IgD-negative memory B cell (primary cell): ENCODE measurements at regions not wholly inside any gene's neighbourhood (a gene's known extent, or its start where the extent isn't known, plus 50 kb on each side); places are given as distances from the start of the nearest gene placed in this dataset.

Source experiments
- H3K27ac Mint-ChIP-seq, 3 donors: one replicate each; pipeline ENCODE4 v1.8.0; 2020 to 2022; ENCODE audit warnings: mild to moderate bottlenecking in 3 of 3, mixed read lengths in 3 of 3, moderate library complexity in 1 of 3
- H3K27me3 Mint-ChIP-seq: one replicate; pipeline ENCODE4 v1.8.0; 2021; ENCODE audit warnings: mixed read lengths
- H3K36me3 Mint-ChIP-seq: one replicate; pipeline ENCODE4 v1.8.0; 2020; ENCODE audit warnings: mild to moderate bottlenecking, mixed read lengths
- H3K4me1 Mint-ChIP-seq, 3 donors: one replicate each; pipeline ENCODE4 v1.8.0; 2020 to 2022; ENCODE audit warnings: mixed read lengths in 3 of 3, mild to moderate bottlenecking in 1 of 3
- H3K4me3 Mint-ChIP-seq, 4 donors: one replicate each; pipeline ENCODE4 v1.8.0; 2020 to 2022; ENCODE audit warnings: mild to moderate bottlenecking in 4 of 4, mixed read lengths in 4 of 4, moderate library complexity in 3 of 4
- H3K9me3 Mint-ChIP-seq, 3 donors: one replicate each; pipeline ENCODE4 v1.8.0; 2020 to 2021; ENCODE audit warnings: mixed read lengths in 3 of 3, mild to moderate bottlenecking in 1 of 3

- H3K4me1 Mint-ChIP-seq = no peaks in the 10 kb centered on the region
- no peaks in the 10 kb centered on the region for H3K27me3 Mint-ChIP-seq
- H3K36me3 Mint-ChIP-seq = no peaks in the 10 kb centered on the region
- peaks cover 5 to 16% (median 5%) of the 10 kb centered on the region in 3 donors for H3K9me3 Mint-ChIP-seq
- no peak overlapping the region for H3K4me3 Mint-ChIP-seq
- no peak overlapping the region for H3K27ac Mint-ChIP-seq
Measured at GRCh38 chr7:155907450-155908200, 95.4 kb upstream of the SHH start.

DNA sequence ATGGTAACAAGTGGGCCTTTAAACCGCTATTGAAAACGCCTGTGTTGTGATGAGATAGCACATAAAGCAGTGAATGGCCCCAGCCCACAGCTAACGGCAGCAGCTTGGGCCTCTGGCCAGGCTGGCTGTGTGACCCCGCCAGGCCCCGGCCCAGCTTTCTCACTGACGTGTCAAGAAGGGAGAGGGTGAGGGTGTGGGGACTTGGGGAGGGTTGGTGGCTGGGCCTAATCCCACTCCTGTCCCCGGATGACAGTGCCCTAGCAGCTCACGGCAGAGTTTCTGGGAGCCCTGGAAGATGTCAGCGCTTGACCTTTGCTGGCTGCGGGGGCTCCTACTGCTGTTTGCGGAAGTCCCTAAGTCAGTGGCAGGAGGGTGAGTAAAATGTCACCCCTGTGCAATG, 88.9 kb upstream of the SHH start:
- Mint-ChIP-seq H3K27me3 (no peaks in the 10 kb centered on the region), H3K36me3 (no peaks in the 10 kb centered on the region), H3K4me1 (no peaks in the 10 kb centered on the region), H3K9me3 (peaks cover 0 to 6% (median 3%) of the 10 kb centered on the region in 3 donors), H3K4me3 (no peak overlapping the region), H3K27ac (no peak overlapping the region)

GRCh38 chr7:155899596-155899995, 87.3 kb upstream of the SHH start:
- no peaks in the 10 kb centered on the region for H3K36me3 Mint-ChIP-seq
- no peak overlapping the region for H3K4me3 Mint-ChIP-seq
- no peaks in the 10 kb centered on the region for H3K27me3 Mint-ChIP-seq
- no peak overlapping the region for H3K27ac Mint-ChIP-seq
- peaks cover 0 to 4% (median 1%) of the 10 kb centered on the region in 3 donors for H3K9me3 Mint-ChIP-seq
- H3K4me1 Mint-ChIP-seq = no peaks in the 10 kb centered on the region

DNA sequence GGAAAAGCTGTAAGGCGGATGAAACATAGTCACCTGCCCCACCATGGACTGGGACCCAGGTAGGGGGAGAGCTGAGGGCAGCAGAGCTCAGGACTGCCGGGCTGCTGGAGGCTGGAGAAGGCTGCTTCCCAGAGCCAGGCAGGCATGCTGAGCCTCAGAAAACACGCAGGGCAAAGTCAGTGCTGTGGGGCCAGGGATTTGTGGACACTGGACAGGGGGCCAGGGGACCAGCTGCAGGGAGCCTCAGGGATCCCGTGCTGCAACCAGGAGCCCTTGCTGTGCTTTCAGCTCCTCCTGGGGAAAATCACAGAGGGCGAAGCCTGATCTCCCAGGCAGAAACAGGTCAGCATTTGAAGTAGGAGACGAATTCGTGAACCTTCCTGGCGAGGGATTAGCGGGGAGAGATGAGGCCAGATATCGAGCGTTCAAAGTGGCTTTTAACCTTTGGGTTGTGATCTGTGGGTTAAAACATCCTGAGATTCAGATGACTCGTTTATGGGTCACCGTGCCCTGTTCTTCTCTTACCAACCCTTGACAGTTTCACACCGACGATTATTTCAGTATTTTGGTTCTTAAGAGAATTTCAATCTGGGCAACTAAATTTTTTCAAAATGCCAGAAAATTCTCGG, 85.6 kb upstream of the SHH start:
- Mint-ChIP-seq H3K27ac (no peak overlapping the region), H3K9me3 (peaks cover 0 to 1% (median 0%) of the 10 kb centered on the region in 3 donors), H3K4me3 (no peak overlapping the region), H3K4me1 (no peaks in the 10 kb centered on the region), H3K27me3 (no peaks in the 10 kb centered on the region), H3K36me3 (no peaks in the 10 kb centered on the region)

GRCh38 chr7:155896531-155897263, 84.4 kb upstream of the SHH start:
- H3K36me3 Mint-ChIP-seq = no peaks in the 10 kb centered on the region
- no peak overlapping the region for H3K4me3 Mint-ChIP-seq
- no peaks in the 10 kb centered on the region for H3K27me3 Mint-ChIP-seq
- peaks cover 0 to 1% (median 0%) of the 10 kb centered on the region in 3 donors for H3K9me3 Mint-ChIP-seq
- H3K27ac Mint-ChIP-seq = no peak overlapping the region
- H3K4me1 Mint-ChIP-seq = no peaks in the 10 kb centered on the region

- H3K27ac Mint-ChIP-seq = no peak overlapping the region
- H3K4me1 Mint-ChIP-seq = no peaks in the 10 kb centered on the region
- peaks cover 2% of the 10 kb centered on the region for H3K27me3 Mint-ChIP-seq
- peaks cover 0 to 1% (median 0%) of the 10 kb centered on the region in 3 donors for H3K9me3 Mint-ChIP-seq
- H3K4me3 Mint-ChIP-seq = no peak overlapping the region
- H3K36me3 Mint-ChIP-seq = no peaks in the 10 kb centered on the region
Measured at GRCh38 chr7:155893664-155894063, 81.4 kb upstream of the SHH start.

- no peak overlapping the region for H3K4me3 Mint-ChIP-seq
- no peaks in the 10 kb centered on the region for H3K4me1 Mint-ChIP-seq
- H3K27me3 Mint-ChIP-seq = peaks cover 5% of the 10 kb centered on the region
- H3K27ac Mint-ChIP-seq = no peak overlapping the region
- H3K36me3 Mint-ChIP-seq = no peaks in the 10 kb centered on the region
- H3K9me3 Mint-ChIP-seq = peaks cover 0 to 1% (median 0%) of the 10 kb centered on the region in 3 donors
Measured at GRCh38 chr7:155893176-155893575, 80.9 kb upstream of the SHH start.

DNA sequence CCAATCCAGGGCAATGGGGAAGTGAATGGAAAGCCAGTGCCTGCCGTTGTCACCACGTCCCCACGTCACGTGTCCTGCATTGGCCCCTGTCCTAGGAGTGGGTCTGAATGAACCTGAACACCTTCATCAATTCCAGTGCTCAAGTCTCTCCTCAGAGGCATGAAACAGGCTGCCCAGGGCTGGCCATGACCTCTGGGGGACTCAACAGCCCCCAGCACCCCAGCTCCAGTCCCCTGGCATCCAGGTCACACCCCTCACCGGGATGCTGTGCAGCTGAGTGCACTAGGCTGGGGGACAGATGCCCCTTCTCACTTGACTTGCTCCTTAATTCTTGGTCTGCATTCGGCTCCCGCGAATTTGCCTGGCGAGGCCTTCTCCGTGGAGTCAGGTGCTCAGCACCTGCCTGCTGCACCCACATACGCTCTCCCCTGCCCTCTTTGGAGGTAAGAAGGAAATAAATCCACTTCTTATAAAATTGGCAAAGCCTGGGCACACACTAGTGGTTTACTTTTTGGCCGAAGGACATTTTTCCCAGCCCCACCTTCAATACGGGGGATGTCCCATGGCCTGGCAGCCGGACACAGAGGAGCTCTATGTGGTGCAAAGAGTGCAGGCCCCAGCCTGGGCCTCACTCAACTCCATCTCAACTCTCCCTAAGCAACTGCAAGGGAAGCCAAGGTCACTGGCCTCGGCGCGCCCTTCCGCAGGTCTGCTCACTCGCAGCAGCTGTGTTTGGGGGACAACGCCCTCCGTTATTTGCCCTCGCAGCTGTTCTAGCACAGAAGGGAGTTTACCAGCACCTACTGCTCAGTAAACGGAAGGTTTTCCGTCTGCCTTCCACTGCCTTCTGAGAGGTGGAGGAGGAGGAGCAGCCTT, 77.6 kb upstream of the SHH start:
- H3K36me3 Mint-ChIP-seq = no peaks in the 10 kb centered on the region
- no peak overlapping the region for H3K4me3 Mint-ChIP-seq
- H3K27me3 Mint-ChIP-seq = peaks cover 5% of the 10 kb centered on the region
- no peak overlapping the region for H3K27ac Mint-ChIP-seq
- H3K4me1 Mint-ChIP-seq = no peaks in the 10 kb centered on the region
- H3K9me3 Mint-ChIP-seq = no peaks in the 10 kb centered on the region

- no peak overlapping the region for H3K4me3 Mint-ChIP-seq
- peaks cover 5% of the 10 kb centered on the region for H3K27me3 Mint-ChIP-seq
- no peaks in the 10 kb centered on the region for H3K4me1 Mint-ChIP-seq
Measured at GRCh38 chr7:155887174-155887525, 74.9 kb upstream of the SHH start.

DNA sequence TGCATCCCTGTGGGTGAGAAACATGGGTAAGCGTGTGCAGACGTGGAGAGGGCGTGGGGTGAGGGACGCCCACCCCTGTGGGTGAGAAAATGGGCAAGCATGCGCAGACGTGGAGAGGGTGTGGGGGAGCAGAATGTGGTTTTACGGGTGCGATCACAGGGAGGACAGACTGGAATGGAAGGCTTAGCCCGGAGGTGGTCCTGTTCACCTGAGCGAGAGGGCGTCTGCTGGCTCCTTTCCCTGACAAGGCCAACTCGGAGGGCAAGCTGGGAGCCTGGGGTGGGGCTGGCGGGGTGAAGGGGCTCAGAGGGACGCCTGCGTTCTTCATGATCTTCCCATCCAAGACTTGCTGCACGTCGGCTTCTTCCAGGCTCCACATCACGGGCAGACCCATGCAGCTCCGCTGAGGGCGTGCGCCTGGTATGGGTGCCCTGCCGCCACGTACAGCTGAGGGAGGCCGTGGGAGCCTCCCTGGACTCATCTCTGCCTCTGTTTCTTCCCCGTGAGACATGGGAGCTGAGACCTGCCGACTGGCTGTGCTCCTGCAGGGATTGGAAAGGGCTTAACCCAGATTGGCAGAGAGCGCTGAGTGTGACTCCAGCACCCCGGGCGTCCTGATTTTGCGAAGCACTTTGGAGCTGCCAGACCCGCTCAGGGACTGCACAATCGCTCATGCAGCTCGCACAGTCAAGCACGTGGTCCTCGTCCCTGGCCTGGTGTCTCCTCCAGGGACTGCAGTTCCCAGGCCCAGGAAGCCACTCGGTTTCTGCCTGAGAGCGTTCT, 74.3 kb upstream of the SHH start:
- H3K9me3 Mint-ChIP-seq = no peaks in the 10 kb centered on the region
- no peaks in the 10 kb centered on the region for H3K4me1 Mint-ChIP-seq
- no peak overlapping the region for H3K4me3 Mint-ChIP-seq
- H3K27ac Mint-ChIP-seq = no peak overlapping the region
- H3K36me3 Mint-ChIP-seq = no peaks in the 10 kb centered on the region
- peaks cover 5% of the 10 kb centered on the region for H3K27me3 Mint-ChIP-seq

More at GRCh38 chr7:155887174-155887525, 74.9 kb upstream of the SHH start:
- no peaks in the 10 kb centered on the region for H3K9me3 Mint-ChIP-seq
- no peak overlapping the region for H3K27ac Mint-ChIP-seq
- no peaks in the 10 kb centered on the region for H3K36me3 Mint-ChIP-seq

- no peak overlapping the region for H3K4me3 Mint-ChIP-seq
- peak overlapping the region in 1 of 3 donors; percentile 43 for H3K27ac Mint-ChIP-seq
- no peaks in the 10 kb centered on the region for H3K4me1 Mint-ChIP-seq
- H3K9me3 Mint-ChIP-seq = no peaks in the 10 kb centered on the region
- peaks cover 5% of the 10 kb centered on the region for H3K27me3 Mint-ChIP-seq
- H3K36me3 Mint-ChIP-seq = no peaks in the 10 kb centered on the region
Measured at GRCh38 chr7:155885167-155886155, 73.2 kb upstream of the SHH start.

DNA sequence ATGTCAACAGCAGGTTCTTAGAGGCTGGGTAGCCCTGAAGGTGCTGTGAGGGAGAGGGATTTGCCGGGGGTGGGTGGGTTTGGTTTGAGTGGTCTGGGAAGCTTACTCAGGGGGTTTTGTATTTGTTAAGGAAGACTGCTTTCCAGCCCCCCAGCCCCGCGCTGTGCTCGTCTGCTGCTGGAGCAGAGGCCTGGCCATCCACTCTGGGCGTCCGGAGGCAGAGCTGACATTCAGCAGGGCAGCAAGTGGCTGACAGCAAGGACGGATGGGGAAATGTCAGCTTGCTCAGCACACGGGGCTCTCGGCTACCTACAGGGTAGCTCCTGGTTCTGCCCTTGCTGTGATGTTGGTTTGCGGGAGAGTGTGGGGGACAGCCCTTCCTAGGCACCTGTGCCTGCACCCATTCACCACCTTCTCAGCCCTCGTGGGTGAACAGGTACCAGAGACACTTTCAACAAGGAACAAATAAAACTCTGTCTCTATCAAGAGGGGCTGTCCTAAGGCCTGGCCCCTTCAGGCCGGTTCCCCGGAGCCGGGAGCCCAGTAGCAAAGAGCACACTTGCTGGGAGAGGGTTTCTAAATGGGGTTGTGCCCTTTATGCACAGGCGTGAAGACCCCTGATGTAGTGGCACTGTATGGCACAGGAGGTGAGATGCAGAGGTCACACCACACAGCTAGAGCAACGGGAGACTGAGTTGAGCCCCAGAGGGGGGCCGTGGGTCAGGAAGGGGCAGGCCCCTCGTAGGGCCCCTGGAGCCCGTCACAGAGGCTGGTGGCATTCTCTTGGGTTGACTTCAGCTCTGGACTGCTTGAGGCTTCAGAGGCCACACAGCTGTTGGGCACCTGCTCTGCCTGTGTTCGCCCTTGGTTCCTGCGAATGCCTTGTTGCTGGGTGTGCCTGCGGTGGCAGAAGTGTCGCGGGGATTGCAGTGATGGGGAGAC, 72.2 kb upstream of the SHH start:
- Mint-ChIP-seq H3K4me1 (no peaks in the 10 kb centered on the region), H3K36me3 (no peaks in the 10 kb centered on the region), H3K9me3 (peaks cover 0 to under 1% (median 0%) of the 10 kb centered on the region in 3 donors), H3K27me3 (peaks cover 5% of the 10 kb centered on the region), H3K4me3 (no peak overlapping the region), H3K27ac (peak overlapping the region in 1 of 3 donors; percentile 43)
